ENCODE measurements at regions not wholly inside any gene's neighbourhood (a gene's known extent, or its start where the extent isn't known, plus 50 kb on each side); places are given as distances from the start of the nearest gene placed in this dataset.

- TF ChIP-seq CTCF (IDR thresholded peaks at IDR 0.05): no peak
- no peak for TF ChIP-seq POLR2A (IDR thresholded peaks at IDR 0.05)
Observed at GRCh38 chr14:52189325-52189724, 78.2 kb upstream of the PTGDR start.

All from Peyer's patch (tissue), 4 donors.